ENCODE measurements at regions not wholly inside any gene's neighbourhood (a gene's known extent, or its start where the extent isn't known, plus 50 kb on each side); places are given as distances from the start of the nearest gene placed in this dataset.

DNA sequence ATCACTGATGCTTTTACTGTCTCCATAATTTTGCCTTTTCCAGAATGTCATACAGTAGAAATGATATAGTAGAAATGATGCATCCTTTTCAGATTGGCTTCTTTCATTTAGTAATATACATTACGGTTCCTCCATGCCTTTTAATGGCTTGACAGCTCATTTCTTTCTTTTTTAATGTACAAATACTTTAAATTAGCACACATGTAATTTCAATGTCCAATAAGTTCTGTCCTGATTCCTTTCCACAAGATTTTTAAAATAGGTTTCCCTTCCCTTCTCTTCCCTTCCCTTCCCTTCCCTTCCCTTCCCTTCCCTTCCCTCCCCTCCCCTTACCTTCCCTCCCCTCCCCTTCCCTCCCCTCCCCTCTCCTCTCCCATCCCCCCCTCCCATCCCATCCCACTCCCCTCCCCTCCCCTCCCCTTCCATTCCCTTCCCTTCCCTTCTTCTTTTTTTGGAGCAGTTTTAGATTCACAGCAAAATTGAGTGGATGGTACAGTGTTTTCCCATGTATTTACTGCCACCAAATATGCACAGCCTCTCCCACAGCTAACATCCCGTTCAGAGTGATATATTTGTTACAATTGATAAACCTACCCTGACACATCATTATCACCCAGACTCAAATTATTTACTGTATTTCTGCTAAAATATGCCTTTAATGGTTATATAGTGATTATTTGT is 398.8 kb downstream of the RNF144B start:
- BruUV-seq (replicated peaks) = no TSS peak
- no peaks in the 10 kb centered on the region for H3K36me3 ChIP-seq (ENCODE audit: low read depth, low read length)
- H3K4me2 ChIP-seq (ENCODE audit: low read length) = no peak overlapping the region
- ChIA-PET CTCF (no interaction called here), POLR2A (ENCODE audit: unreplicated experiment) (no interaction called here)
- peaks cover 32% of the 10 kb centered on the region for H3K27me3 ChIP-seq (ENCODE audit: low read length)
- TF ChIP-seq EZH2 (IDR thresholded peaks at IDR 0.05; ENCODE audit: low read length, unreplicated experiment) = no peak
- no peak for TF ChIP-seq EZH2phosphoT487 (IDR thresholded peaks at IDR 0.05; ENCODE audit: borderline replicate concordance, low read length)
- TF ChIP-seq, protein P1, sequence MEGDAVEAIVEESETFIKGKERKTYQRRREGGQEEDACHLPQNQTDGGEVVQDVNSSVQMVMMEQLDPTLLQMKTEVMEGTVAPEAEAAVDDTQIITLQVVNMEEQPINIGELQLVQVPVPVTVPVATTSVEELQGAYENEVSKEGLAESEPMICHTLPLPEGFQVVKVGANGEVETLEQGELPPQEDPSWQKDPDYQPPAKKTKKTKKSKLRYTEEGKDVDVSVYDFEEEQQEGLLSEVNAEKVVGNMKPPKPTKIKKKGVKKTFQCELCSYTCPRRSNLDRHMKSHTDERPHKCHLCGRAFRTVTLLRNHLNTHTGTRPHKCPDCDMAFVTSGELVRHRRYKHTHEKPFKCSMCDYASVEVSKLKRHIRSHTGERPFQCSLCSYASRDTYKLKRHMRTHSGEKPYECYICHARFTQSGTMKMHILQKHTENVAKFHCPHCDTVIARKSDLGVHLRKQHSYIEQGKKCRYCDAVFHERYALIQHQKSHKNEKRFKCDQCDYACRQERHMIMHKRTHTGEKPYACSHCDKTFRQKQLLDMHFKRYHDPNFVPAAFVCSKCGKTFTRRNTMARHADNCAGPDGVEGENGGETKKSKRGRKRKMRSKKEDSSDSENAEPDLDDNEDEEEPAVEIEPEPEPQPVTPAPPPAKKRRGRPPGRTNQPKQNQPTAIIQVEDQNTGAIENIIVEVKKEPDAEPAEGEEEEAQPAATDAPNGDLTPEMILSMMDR (conservative IDR thresholded peaks at IDR 0.05; ENCODE audit: low read depth, low read length) = no peak
- no peaks in the 10 kb centered on the region for H3K79me2 ChIP-seq (ENCODE audit: low read length)
- intact Hi-C loops (cut with micrococcal nuclease) = no loop called here
- no peak overlapping the region for H2AFZ ChIP-seq (ENCODE audit: low read length)
- no peak overlapping the region for H3K9ac ChIP-seq (ENCODE audit: low read length)
- no peaks in the 10 kb centered on the region for H3F3A ChIP-seq (ENCODE audit: low read length, unreplicated experiment)
- no peaks in the 10 kb centered on the region for H3K9me2 ChIP-seq (replicated peaks; ENCODE audit: low read length)
- no peaks in the 10 kb centered on the region for H3K4me1 ChIP-seq (ENCODE audit: insufficient read depth, low read length)
- peaks cover 5% of the 10 kb centered on the region; the same call in 1 of the 2 replicates for H3K9me3 ChIP-seq (ENCODE audit: low read length)
- DNase-seq (no peak), ATAC-seq (no peak)
- H4K20me1 ChIP-seq (ENCODE audit: low read length) = no peaks in the 10 kb centered on the region
- no peak overlapping the region for H3K4me3 ChIP-seq (ENCODE audit: low read length)
- H3K27ac ChIP-seq (ENCODE audit: low read length) = no peak overlapping the region

DNA sequence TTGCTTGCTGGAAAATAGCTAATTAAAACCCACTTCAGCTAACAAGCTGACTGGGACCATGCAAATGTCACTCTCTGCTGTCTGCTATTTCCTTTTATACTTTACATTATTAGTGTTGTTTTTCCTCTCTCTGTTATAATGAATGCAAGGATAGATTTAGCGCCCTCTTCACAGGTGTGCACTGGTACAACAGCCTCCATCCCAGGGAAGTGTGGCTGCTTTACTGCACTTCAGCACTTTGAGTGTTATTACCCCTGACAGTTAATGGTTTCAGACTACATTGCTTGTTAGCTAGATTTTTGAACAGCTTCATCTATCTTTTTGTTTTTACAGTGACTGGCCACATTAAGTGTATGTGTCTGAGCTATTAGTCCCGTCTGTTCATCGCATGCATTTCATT is 405.7 kb downstream of the RNF144B start:
- H3K9me3 ChIP-seq (ENCODE audit: low read length) = no peaks in the 10 kb centered on the region
- H2AFZ ChIP-seq (ENCODE audit: low read length) = no peak overlapping the region
- H3K9ac ChIP-seq (ENCODE audit: low read length) = no peak overlapping the region
- CTCF ChIA-PET = no interaction called here
- peaks cover 52% of the 10 kb centered on the region for H3K27me3 ChIP-seq (ENCODE audit: low read length)
- no peak overlapping the region for H3K4me3 ChIP-seq (ENCODE audit: low read length)
- no peak overlapping the region for H3K4me2 ChIP-seq (ENCODE audit: low read length)
- no TSS peak for BruUV-seq (replicated peaks)
- no peaks in the 10 kb centered on the region for H4K20me1 ChIP-seq (ENCODE audit: low read length)
- TF ChIP-seq EZH2phosphoT487 (IDR thresholded peaks at IDR 0.05; ENCODE audit: borderline replicate concordance, low read length) (no peak), EZH2 (IDR thresholded peaks at IDR 0.05; ENCODE audit: low read length, unreplicated experiment) (no peak)
- TF ChIP-seq, protein P1 (conservative IDR thresholded peaks at IDR 0.05; ENCODE audit: low read depth, low read length) = no peak
- H3K36me3 ChIP-seq (ENCODE audit: low read depth, low read length) = no peaks in the 10 kb centered on the region
- intact Hi-C loops (cut with micrococcal nuclease) = no loop called here
- no peaks in the 10 kb centered on the region for H3F3A ChIP-seq (ENCODE audit: low read length, unreplicated experiment)
- POLR2A ChIA-PET (ENCODE audit: unreplicated experiment) = no interaction called here
- ATAC-seq (no peak), DNase-seq (no peak)
- no peaks in the 10 kb centered on the region for H3K4me1 ChIP-seq (ENCODE audit: insufficient read depth, low read length)
- no peaks in the 10 kb centered on the region for H3K79me2 ChIP-seq (ENCODE audit: low read length)
- no peak overlapping the region for H3K27ac ChIP-seq (ENCODE audit: low read length)
- H3K9me2 ChIP-seq (replicated peaks; ENCODE audit: low read length) = no peaks in the 10 kb centered on the region

DNA sequence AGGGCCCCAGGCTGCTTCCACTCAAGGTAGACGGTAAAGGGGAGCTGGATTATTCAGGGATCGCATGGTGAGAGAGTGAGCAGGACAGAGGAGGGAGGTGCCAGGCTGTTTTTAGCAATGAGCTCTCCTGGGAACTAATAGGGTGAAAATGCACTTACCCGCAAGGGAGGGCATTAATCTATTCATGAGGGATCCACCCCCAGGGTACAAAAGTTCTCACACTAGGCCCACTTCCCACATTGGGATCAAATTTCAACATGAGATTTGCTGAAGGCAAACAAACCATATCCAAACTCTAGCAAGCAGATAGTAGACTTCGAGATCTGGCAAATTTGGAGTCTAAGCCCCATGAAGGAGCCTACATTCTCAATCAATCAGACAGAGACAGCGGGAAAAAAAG is 408.6 kb downstream of the RNF144B start:
- H3K27me3 ChIP-seq (ENCODE audit: low read length) = peaks cover 52% of the 10 kb centered on the region
- no peak for DNase-seq
- H3K79me2 ChIP-seq (ENCODE audit: low read length) = no peaks in the 10 kb centered on the region
- no peak overlapping the region for H3K4me3 ChIP-seq (ENCODE audit: low read length)
- no peaks in the 10 kb centered on the region for H3K9me2 ChIP-seq (replicated peaks; ENCODE audit: low read length)
- H3K9ac ChIP-seq (ENCODE audit: low read length) = no peak overlapping the region
- no peak overlapping the region for H3K4me2 ChIP-seq (ENCODE audit: low read length)
- intact Hi-C loops (cut with micrococcal nuclease) = no loop called here
- POLR2A ChIA-PET (ENCODE audit: unreplicated experiment) = no interaction called here
- H3K27ac ChIP-seq (ENCODE audit: low read length) = no peak overlapping the region
- CTCF ChIA-PET = no interaction called here
- no peaks in the 10 kb centered on the region for H4K20me1 ChIP-seq (ENCODE audit: low read length)
- no peak overlapping the region for H2AFZ ChIP-seq (ENCODE audit: low read length)
- H3F3A ChIP-seq (ENCODE audit: low read length, unreplicated experiment) = no peaks in the 10 kb centered on the region
- TF ChIP-seq EZH2 (IDR thresholded peaks at IDR 0.05; ENCODE audit: low read length, unreplicated experiment) (no peak), EZH2phosphoT487 (IDR thresholded peaks at IDR 0.05; ENCODE audit: borderline replicate concordance, low read length) (no peak)
- TF ChIP-seq, protein P1 (conservative IDR thresholded peaks at IDR 0.05; ENCODE audit: low read depth, low read length) = no peak
- no peaks in the 10 kb centered on the region for H3K9me3 ChIP-seq (ENCODE audit: low read length)
- H3K36me3 ChIP-seq (ENCODE audit: low read depth, low read length) = no peaks in the 10 kb centered on the region
- H3K4me1 ChIP-seq (ENCODE audit: insufficient read depth, low read length) = no peaks in the 10 kb centered on the region
- BruUV-seq (replicated peaks) = no TSS peak
- ATAC-seq = no peak

Measured in PC-3 (cell line).